Keratinocyte (primary cell): ENCODE measurements at regions not wholly inside any gene's neighbourhood (a gene's known extent, or its start where the extent isn't known, plus 50 kb on each side); places are given as distances from the start of the nearest gene placed in this dataset.

Experiments
- EZH2 ChIP-seq: IDR thresholded peaks from one replicate; pipeline ENCODE4 v1.6.1; 2012; ENCODE audit warnings: inconsistent platforms, mild to moderate bottlenecking, low read length, moderate library complexity
- TF ChIP-seq, protein P1 (sequence below), 3 experiments: IDR thresholded peaks in 1 of 3; conservative IDR thresholded peaks in 1 of 3; optimal IDR thresholded peaks in 1 of 3; 2 replicates in 2 of 3; 3 replicates in 1 of 3; pipeline versions ENCODE3 to v1.5.1; 2011; ENCODE audit warnings: low read length in 3 of 3, mild to moderate bottlenecking in 3 of 3, moderate library complexity in 2 of 3, control low read depth in 1 of 3, inconsistent platforms in 1 of 3; ENCODE audit not compliant: insufficient read depth in 2 of 3; ENCODE audit errors: extremely low read depth in 1 of 3

DNA sequence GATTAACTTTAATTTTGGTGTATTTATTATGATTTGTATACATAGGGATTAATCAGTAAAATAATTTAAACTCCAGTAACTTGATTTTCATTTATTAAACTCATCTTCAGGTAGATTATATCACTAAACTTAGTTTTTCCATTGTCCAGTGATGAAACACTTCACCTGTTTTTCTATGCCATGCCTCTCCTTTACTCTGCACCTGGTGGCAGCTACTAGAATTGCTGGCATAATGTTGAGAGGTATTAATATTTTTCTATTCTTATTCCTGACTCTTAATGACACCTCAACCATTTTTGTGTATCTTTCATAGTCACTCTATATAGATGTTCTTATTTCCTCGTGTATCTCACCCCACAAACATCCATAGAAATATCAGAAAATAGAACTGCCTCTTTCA is 940.3 kb upstream of the CRIM1 start:
- TF ChIP-seq, protein P1, sequence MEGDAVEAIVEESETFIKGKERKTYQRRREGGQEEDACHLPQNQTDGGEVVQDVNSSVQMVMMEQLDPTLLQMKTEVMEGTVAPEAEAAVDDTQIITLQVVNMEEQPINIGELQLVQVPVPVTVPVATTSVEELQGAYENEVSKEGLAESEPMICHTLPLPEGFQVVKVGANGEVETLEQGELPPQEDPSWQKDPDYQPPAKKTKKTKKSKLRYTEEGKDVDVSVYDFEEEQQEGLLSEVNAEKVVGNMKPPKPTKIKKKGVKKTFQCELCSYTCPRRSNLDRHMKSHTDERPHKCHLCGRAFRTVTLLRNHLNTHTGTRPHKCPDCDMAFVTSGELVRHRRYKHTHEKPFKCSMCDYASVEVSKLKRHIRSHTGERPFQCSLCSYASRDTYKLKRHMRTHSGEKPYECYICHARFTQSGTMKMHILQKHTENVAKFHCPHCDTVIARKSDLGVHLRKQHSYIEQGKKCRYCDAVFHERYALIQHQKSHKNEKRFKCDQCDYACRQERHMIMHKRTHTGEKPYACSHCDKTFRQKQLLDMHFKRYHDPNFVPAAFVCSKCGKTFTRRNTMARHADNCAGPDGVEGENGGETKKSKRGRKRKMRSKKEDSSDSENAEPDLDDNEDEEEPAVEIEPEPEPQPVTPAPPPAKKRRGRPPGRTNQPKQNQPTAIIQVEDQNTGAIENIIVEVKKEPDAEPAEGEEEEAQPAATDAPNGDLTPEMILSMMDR (optimal IDR thresholded peaks at IDR 0.05 in 1 of 3, IDR thresholded peaks at IDR 0.05 in 1 of 3, conservative IDR thresholded peaks at IDR 0.05 in 1 of 3; ENCODE audit: extremely low read depth in 1 of 3, insufficient read depth in 2 of 3, low read length in 3 of 3): peak in 2 of 3 experiments; percentile 14 to 32
- no peak for TF ChIP-seq EZH2
